GM23248 (cell line): ENCODE measurements at regions not wholly inside any gene's neighbourhood (a gene's known extent, or its start where the extent isn't known, plus 50 kb on each side); places are given as distances from the start of the nearest gene placed in this dataset.

Source experiments
- DNase-seq: peaks from one replicate; pipeline ENCODE4 v3.0.0-alpha.2; 2015
- H2AFZ ChIP-seq: fragments of 200-600 bp; sonication (generic); 2 replicates; pipeline ENCODE4 v1.6.1; 2016; ENCODE audit warnings: antibody characterized with exemption
- H3F3A ChIP-seq: fragments of 200-600 bp; sonication (generic); 2 replicates; pipeline ENCODE4 v1.6.1; 2016; ENCODE audit warnings: mild to moderate bottlenecking, antibody characterized with exemption, mixed run types; ENCODE audit not compliant: insufficient read depth
- H3K27ac ChIP-seq: fragments of 200-600 bp; sonication (generic); 2 replicates; pipeline ENCODE4 v1.5.1; 2016; ENCODE audit warnings: mild to moderate bottlenecking
- H3K27me3 ChIP-seq: fragments of 200-600 bp; sonication (generic); replicated peaks from 2 replicates; pipeline ENCODE4 v1.6.1; 2016; ENCODE audit warnings: mild to moderate bottlenecking; ENCODE audit not compliant: insufficient read depth
- H3K36me3 ChIP-seq: fragments of 200-600 bp; sonication (generic); 2 replicates; pipeline ENCODE4 v1.6.1; 2016; ENCODE audit warnings: low read depth, mild to moderate bottlenecking
- H3K4me1 ChIP-seq: fragments of 200-600 bp; sonication (generic); 2 replicates; pipeline ENCODE4 v1.6.1; 2016; ENCODE audit warnings: mild to moderate bottlenecking; ENCODE audit not compliant: insufficient read depth
- H3K4me2 ChIP-seq: fragments of 200-600 bp; sonication (generic); one replicate; pipeline ENCODE4 v1.6.1; 2016; ENCODE audit warnings: mild to moderate bottlenecking; ENCODE audit not compliant: unreplicated experiment
- H3K4me3 ChIP-seq: fragments of 200-600 bp; sonication (generic); 2 replicates; pipeline ENCODE4 v1.5.1; 2016; ENCODE audit warnings: mild to moderate bottlenecking
- H3K79me2 ChIP-seq: fragments of 200-600 bp; sonication (generic); 2 replicates; pipeline ENCODE4 v1.6.1; 2016; ENCODE audit warnings: mild to moderate bottlenecking; ENCODE audit not compliant: insufficient read depth
- H3K9ac ChIP-seq: fragments of 200-600 bp; sonication (generic); 2 replicates; pipeline ENCODE4 v1.6.1; 2016; ENCODE audit warnings: mild to moderate bottlenecking
- H3K9me2 ChIP-seq: fragments of 200-600 bp; sonication (generic); 2 replicates; pipeline ENCODE4 v1.6.1; 2016; ENCODE audit warnings: mixed run types, mild to moderate bottlenecking, moderate library complexity; ENCODE audit not compliant: insufficient read depth
- H3K9me3 ChIP-seq: fragments of 200-600 bp; sonication (generic); one replicate; pipeline ENCODE4 v1.6.1; 2017; ENCODE audit warnings: low read depth
- H4K20me1 ChIP-seq: fragments of 200-600 bp; sonication (generic); 2 replicates; pipeline ENCODE4 v1.6.0; 2016; ENCODE audit not compliant: insufficient read depth
- EZH2 ChIP-seq: fragments of 200-600 bp; sonication (generic); IDR thresholded peaks from 2 replicates; pipeline ENCODE4 v1.6.1; 2018; ENCODE audit warnings: antibody characterized with exemption, mild to moderate bottlenecking; ENCODE audit not compliant: insufficient read depth, poor library complexity, severe bottlenecking
- EZH2phosphoT487 ChIP-seq: fragments of 200-600 bp; sonication (generic); IDR thresholded peaks from 2 replicates; pipeline ENCODE4 v1.6.1; 2018; ENCODE audit warnings: antibody characterized with exemption, moderate library complexity, mild to moderate bottlenecking, low read depth; ENCODE audit not compliant: insufficient read depth
- WGBS, 2 experiments: methylation state at CpG; one replicate each; pipeline ENCODE4 v1.1.6; 2015 to 2017; ENCODE audit warnings: low lambda C conversion rate in 2 of 2, low coverage in 1 of 2; ENCODE audit errors: missing lambda C conversion rate in 2 of 2; 5-methylcytosine and 5-hydroxymethylcytosine counted together
- in situ Hi-C: fragments of 300-500 bp; cut with MboI; formaldehyde crosslinking; loops from 2 replicates; pipeline ENCODE4 v1.15.0; 2020

- no peaks in the 10 kb centered on the region for H4K20me1 ChIP-seq
- no peaks in the 10 kb centered on the region for H3K79me2 ChIP-seq
- no peak for DNase-seq
- no peak overlapping the region for H3K4me2 ChIP-seq
- H3K36me3 ChIP-seq: no peaks in the 10 kb centered on the region
- no peaks in the 10 kb centered on the region for H3K4me1 ChIP-seq
- TF ChIP-seq EZH2 (no peak), EZH2phosphoT487 (no peak)
- no peak overlapping the region for H3K9ac ChIP-seq
- H3K9me3 ChIP-seq: no peaks in the 10 kb centered on the region
- WGBS, 2 experiments: 48 to 52% methylated on average over 7 to 8 of the region's 8 CpGs
- no peak overlapping the region for H2AFZ ChIP-seq
- H3K4me3 ChIP-seq: no peak overlapping the region
- H3K9me2 ChIP-seq: no peaks in the 10 kb centered on the region
- in situ Hi-C loops: no loop called here
- no peaks in the 10 kb centered on the region for H3F3A ChIP-seq
- H3K27me3 ChIP-seq: no peaks in the 10 kb centered on the region
- no peak overlapping the region for H3K27ac ChIP-seq
Measured at GRCh38 chr10:37640301-37640700, 217.1 kb downstream of the ZNF248 start.

GRCh38 chr10:37639200-37639599, 218.2 kb downstream of the ZNF248 start:
- DNase-seq: no peak
- no peak overlapping the region for H3K9ac ChIP-seq
- TF ChIP-seq EZH2: no peak
- no peak for TF ChIP-seq EZH2phosphoT487
- H3K4me3 ChIP-seq: no peak overlapping the region
- no peaks in the 10 kb centered on the region for H3K36me3 ChIP-seq
- WGBS, 2 experiments: 37 to 43% methylated on average over 4 to 5 of the region's 5 CpGs
- no peaks in the 10 kb centered on the region for H4K20me1 ChIP-seq
- no peaks in the 10 kb centered on the region for H3K27me3 ChIP-seq
- no peaks in the 10 kb centered on the region for H3K4me1 ChIP-seq
- H2AFZ ChIP-seq: no peak overlapping the region
- in situ Hi-C loops: no loop called here
- H3K9me3 ChIP-seq: no peaks in the 10 kb centered on the region
- H3F3A ChIP-seq: no peaks in the 10 kb centered on the region
- no peak overlapping the region for H3K4me2 ChIP-seq
- H3K27ac ChIP-seq: no peak overlapping the region
- no peaks in the 10 kb centered on the region for H3K9me2 ChIP-seq
- H3K79me2 ChIP-seq: no peaks in the 10 kb centered on the region

- H3K79me2 ChIP-seq: no peaks in the 10 kb centered on the region
- no peak for TF ChIP-seq EZH2
- TF ChIP-seq EZH2phosphoT487: no peak
- H3K27ac ChIP-seq: no peak overlapping the region
- H3K9me3 ChIP-seq: no peaks in the 10 kb centered on the region
- no peak overlapping the region for H3K4me3 ChIP-seq
- no peaks in the 10 kb centered on the region for H3K27me3 ChIP-seq
- WGBS, 2 experiments: 0 to 26% methylated on average over 1 of the region's 1 CpG
- no peak for DNase-seq
- no peak overlapping the region for H3K4me2 ChIP-seq
- in situ Hi-C loops: no loop called here
- no peak overlapping the region for H2AFZ ChIP-seq
- H3K9ac ChIP-seq: no peak overlapping the region
- no peaks in the 10 kb centered on the region for H3F3A ChIP-seq
- H3K9me2 ChIP-seq: no peaks in the 10 kb centered on the region
- H4K20me1 ChIP-seq: no peaks in the 10 kb centered on the region
- H3K36me3 ChIP-seq: no peaks in the 10 kb centered on the region
- no peaks in the 10 kb centered on the region for H3K4me1 ChIP-seq
Measured at GRCh38 chr10:37638569-37638968, 218.8 kb downstream of the ZNF248 start.

- H3K36me3 ChIP-seq: no peaks in the 10 kb centered on the region
- no peak overlapping the region for H2AFZ ChIP-seq
- no peaks in the 10 kb centered on the region for H3K9me2 ChIP-seq
- no peaks in the 10 kb centered on the region for H3K9me3 ChIP-seq
- H3K27ac ChIP-seq: no peak overlapping the region
- H3F3A ChIP-seq: no peaks in the 10 kb centered on the region
- 44 to 47% methylated on average over 10 to 20 of the region's 20 CpGs for WGBS, 2 experiments
- H3K27me3 ChIP-seq: no peaks in the 10 kb centered on the region
- no peaks in the 10 kb centered on the region for H3K79me2 ChIP-seq
- in situ Hi-C loops: no loop called here
- TF ChIP-seq EZH2: no peak
- no peak for TF ChIP-seq EZH2phosphoT487
- no peak overlapping the region for H3K9ac ChIP-seq
- H4K20me1 ChIP-seq: no peaks in the 10 kb centered on the region
- DNase-seq: no peak
- no peak overlapping the region for H3K4me2 ChIP-seq
- H3K4me3 ChIP-seq: no peak overlapping the region
- no peaks in the 10 kb centered on the region for H3K4me1 ChIP-seq
Measured at GRCh38 chr10:37634351-37634880, 223.0 kb downstream of the ZNF248 start.

- H4K20me1 ChIP-seq: no peaks in the 10 kb centered on the region
- no peaks in the 10 kb centered on the region for H3F3A ChIP-seq
- H3K9me2 ChIP-seq: no peaks in the 10 kb centered on the region
- no peaks in the 10 kb centered on the region for H3K27me3 ChIP-seq
- H3K4me1 ChIP-seq: no peaks in the 10 kb centered on the region
- no peak overlapping the region for H3K4me2 ChIP-seq
- no peak overlapping the region for H3K4me3 ChIP-seq
- 15 to 23% methylated on average over 2 of the region's 2 CpGs for WGBS, 2 experiments
- no peaks in the 10 kb centered on the region for H3K79me2 ChIP-seq
- in situ Hi-C loops: no loop called here
- no peak for TF ChIP-seq EZH2
- TF ChIP-seq EZH2phosphoT487: no peak
- no peaks in the 10 kb centered on the region for H3K36me3 ChIP-seq
- H2AFZ ChIP-seq: no peak overlapping the region
- no peak overlapping the region for H3K27ac ChIP-seq
- H3K9me3 ChIP-seq: no peaks in the 10 kb centered on the region
- no peak overlapping the region for H3K9ac ChIP-seq
- DNase-seq: no peak
Measured at GRCh38 chr10:37632641-37633040, 224.8 kb downstream of the ZNF248 start.
